ENCODE measurements at regions not wholly inside any gene's neighbourhood (a gene's known extent, or its start where the extent isn't known, plus 50 kb on each side); places are given as distances from the start of the nearest gene placed in this dataset.

DNA sequence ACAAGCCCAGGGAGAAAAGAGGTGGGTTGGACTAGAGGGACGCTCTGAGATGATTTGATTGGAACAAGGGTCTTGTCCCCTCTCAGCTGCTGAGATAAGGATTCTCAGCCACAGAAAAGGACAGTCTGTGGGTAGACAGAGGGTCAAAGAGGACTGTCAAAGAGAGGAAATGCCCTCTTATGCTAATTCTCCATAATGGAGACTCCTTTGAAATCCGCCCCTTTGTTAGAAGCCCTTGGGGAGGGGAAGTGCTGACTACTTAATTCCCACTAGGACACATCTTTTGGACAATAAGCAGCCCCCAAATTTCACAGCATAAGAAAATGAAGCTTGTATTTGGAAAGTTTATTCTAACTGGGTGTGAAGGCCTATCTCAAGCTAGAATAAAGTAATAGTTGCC is 176.6 kb downstream of the KTN1 start:
- no peak for TF ChIP-seq ZNF274 (IDR thresholded peaks at IDR 0.05; ENCODE audit: low read depth, low read length)

DNA sequence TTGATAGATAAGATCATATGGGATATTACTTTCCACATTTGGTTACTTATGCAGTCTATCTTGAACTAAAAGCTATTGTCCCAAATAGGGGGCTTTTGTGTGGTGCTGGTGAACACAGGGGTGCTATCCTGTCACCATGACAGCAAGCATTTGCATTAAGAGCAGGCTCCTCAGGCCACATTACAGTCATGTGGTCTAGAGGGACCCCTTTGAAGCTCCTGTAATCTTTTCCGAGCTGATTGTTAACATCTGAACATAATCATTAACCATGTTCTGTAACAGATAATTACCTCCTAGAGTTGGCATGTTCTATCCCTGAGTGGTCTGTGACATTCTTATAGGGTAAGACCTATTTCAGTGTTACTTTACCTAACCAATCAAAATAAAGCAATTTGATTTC is 178.8 kb downstream of the KTN1 start:
- TF ChIP-seq ZNF274 (IDR thresholded peaks at IDR 0.05; ENCODE audit: low read depth, low read length), result no peak
- H3K4me3 ChIP-seq (ENCODE audit: low read length), result no peak overlapping the region

More for the DNA sequence above, 176.6 kb downstream of the KTN1 start:
- no peak overlapping the region for H3K4me3 ChIP-seq (ENCODE audit: low read length)

DNA sequence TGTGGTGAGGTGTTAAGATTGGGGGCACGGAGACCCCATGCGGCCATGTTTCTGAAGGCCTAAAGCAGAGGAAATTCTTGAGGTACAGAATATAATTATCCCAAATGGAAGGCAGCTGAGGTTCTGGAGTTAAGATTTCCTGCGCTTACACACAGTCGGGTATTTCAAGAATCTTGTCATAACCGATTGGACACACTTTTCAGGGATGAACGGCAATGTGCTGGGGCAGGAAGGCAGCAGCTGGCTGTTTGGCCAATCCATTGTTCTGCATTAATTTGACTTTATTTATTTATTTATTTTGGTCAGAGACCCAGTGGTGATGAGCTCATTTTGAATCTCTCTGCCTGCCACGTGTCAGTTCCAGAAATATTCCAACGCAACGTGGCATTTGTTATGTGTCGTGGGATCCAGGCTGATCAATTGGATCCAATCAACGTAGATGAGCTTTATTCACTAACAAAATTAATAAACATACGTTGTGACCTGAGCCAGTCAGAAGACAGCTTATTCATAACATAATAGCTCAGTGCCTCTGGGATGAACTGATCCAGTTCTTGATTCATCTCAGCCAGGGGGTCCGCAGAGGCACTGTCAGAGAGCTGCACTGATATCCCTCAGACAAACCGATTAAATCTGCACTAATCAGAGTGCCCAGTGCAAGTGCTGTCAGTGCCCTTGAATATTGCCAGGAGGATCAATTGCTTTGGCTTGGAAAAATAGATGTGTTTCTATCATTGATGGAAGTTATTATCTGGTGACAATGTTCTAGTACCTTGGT is 181.0 kb downstream of the KTN1 start:
- H3K4me3 ChIP-seq (ENCODE audit: low read length), result no peak overlapping the region

DNA sequence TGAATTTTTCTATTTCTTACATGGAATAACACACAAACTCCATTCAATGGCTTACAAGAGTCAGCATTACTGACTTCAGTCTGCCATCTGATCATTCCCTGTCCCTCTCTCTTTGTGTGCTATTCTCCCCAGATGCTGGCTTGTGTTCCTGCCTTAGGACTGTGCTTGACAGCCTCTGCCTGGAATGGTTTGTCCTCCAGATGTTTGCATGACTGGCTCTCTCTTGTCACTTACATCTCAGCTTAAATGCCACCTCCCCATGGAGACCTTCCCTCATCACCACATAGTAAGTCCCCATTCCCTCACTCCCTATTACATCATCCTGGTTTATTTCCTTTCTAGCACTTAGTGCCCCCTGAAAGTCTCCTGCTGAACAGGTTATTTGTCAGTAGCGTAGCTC is 181.6 kb downstream of the KTN1 start:
- TF ChIP-seq ZNF274 (IDR thresholded peaks at IDR 0.05; ENCODE audit: low read depth, low read length), result no peak
- H3K4me3 ChIP-seq (ENCODE audit: low read length), result no peak overlapping the region

More for the DNA sequence above, 181.0 kb downstream of the KTN1 start:
- TF ChIP-seq ZNF274 (IDR thresholded peaks at IDR 0.05; ENCODE audit: low read depth, low read length), result no peak

DNA sequence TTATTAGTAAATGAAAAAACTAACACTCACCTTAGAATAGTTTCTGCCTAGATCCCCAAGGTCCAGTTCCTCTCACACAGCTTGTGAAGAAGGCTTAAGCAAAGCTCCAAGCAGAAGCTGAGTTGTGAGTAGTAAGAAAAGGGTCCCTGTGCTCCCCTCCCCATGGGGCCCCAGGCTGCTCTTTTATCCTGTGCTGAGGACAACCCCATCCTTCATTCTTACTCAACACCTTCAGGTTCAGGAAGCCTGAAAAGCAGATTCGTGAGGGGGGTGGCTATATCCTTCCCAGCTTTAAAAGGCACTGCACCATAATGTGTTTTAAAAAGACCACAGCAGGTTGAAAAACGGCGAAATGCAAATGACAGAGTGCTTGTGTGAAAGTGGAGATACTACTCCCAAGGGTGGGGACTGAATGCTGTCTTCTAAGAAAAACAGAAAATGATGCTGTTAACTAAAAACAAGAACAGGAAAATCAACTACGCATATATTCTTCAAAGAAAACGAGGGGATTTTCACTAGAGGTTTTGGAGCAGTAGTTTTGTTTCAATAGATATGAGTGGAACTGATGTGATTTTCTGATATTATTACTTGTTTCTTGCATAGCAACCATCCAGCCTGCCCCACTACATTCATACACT is 182.7 kb downstream of the KTN1 start:
- TF ChIP-seq ZNF274 (IDR thresholded peaks at IDR 0.05; ENCODE audit: low read depth, low read length), result no peak
- no peak overlapping the region; the same call in 1 of the 2 replicates for H3K4me3 ChIP-seq (ENCODE audit: low read length)

DNA sequence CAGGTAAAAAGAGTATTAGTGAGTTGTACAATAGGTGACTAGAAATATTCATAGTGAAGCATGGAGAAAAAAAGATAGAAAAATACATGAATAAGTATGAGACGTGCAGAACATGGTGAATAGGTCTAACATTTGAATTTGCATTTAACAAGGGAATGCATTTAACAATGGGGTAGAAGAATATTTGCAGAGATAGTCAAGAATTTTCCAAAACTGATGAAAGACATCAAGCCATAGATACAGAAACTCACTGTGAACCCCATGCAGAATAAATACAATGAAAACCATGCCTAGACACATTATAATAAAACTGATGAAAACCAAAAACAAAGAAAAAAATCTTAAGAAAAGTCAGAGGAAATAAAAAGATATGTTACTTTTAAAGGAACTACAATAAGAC is 184.8 kb downstream of the KTN1 start:
- no peak for TF ChIP-seq ZNF274 (IDR thresholded peaks at IDR 0.05; ENCODE audit: low read depth, low read length)
- no peak overlapping the region for H3K4me3 ChIP-seq (ENCODE audit: low read length)

DNA sequence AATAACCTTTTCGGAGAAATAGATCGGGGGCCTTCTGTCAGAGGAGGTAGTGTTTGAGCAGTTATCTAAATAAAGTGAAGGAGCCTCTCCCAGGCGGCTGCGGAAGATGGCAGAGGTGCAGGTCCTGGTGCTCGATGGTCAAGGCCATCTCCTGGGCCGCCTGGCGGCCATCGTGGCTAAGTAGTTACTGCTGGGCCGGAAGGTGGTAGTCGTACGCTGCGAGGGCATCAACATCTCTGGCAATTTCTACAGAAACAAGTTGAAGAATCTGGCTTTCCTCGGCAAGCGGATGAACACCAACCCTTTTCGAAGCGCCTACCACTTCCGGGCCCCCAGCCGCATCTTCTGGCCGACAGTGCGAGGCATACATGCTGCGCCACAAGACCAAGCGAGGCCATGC is 186.1 kb downstream of the KTN1 start:
- no peak for TF ChIP-seq ZNF274 (IDR thresholded peaks at IDR 0.05; ENCODE audit: low read depth, low read length)
- no peak overlapping the region for H3K4me3 ChIP-seq (ENCODE audit: low read length)

DNA sequence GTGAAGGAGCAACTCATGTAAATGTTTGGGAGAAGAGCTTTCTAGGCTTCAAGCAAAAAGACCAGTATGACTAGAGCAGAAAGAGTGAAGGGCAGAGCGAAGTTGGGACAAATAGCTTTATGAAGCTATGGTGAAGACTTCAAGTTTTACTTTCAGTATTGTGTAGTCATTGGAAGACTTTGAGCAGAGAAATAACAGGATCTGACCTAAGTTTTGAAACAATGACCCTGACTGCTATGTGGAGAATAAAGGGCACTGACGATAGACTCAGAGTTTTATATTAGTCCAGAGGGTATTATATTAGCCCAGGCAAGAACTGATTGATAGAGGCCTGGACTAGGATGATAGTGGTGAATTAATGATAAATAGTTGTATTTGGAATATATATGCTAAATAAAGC is 187.3 kb downstream of the KTN1 start:
- no peak overlapping the region for H3K4me3 ChIP-seq (ENCODE audit: low read length)
- TF ChIP-seq ZNF274 (IDR thresholded peaks at IDR 0.05; ENCODE audit: low read depth, low read length), result no peak

DNA sequence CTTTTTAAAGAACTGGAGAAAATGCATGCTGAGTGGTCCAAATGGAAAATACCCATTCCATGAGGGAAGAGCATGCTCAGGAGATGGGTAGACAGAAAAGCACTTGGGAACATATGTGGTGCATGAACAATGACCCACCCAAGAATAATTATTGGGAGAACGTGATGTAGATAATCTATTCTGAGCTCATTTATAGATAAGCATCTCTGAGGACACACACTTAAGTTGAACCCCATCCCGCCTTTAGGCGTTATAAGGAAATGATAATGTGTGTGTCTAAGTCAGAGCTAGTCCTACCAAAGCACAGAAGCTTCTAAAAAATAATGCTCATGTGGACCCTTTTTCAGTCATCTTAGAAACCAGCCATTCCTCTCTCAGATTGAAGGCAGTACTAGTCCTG is 189.9 kb downstream of the KTN1 start:
- no peak overlapping the region for H3K4me3 ChIP-seq (ENCODE audit: low read length)
- TF ChIP-seq ZNF274 (IDR thresholded peaks at IDR 0.05; ENCODE audit: low read depth, low read length), result no peak

DNA sequence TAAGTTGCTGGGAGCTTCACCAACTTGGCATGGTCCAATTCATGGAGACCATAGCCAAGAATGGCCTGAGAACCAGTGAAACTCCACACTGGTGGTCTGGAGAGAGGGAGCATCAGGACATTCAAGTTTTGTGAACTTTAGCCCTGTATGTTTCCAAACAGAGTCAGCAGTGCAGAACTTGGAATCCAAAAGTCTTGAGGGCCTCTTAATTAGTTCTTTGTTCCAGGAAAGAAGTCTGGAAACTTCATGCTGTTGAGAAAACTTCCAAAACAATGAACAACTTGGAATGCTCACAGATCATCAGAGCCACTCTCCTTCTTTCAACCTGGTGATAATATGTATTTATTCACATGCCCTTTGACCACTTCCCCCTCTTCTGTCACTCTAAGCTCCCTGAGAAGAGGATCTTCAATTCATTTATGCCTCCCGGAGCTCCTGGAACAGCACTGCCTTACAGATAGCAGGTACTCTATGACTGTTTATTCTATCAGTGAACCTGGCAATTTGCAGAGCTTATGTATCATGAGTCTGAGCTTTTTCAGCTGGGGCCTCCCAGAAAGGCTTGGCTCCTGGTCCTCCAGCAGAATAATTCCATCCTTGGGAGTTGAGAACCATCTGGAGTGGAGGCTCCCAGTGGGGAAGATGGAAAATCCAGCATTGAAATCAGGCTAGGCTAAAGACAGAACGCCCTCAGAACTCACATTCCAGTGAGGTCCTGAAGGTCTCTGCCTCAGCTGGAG is 191.4 kb downstream of the KTN1 start:
- TF ChIP-seq ZNF274 (IDR thresholded peaks at IDR 0.05; ENCODE audit: low read depth, low read length), result no peak

DNA sequence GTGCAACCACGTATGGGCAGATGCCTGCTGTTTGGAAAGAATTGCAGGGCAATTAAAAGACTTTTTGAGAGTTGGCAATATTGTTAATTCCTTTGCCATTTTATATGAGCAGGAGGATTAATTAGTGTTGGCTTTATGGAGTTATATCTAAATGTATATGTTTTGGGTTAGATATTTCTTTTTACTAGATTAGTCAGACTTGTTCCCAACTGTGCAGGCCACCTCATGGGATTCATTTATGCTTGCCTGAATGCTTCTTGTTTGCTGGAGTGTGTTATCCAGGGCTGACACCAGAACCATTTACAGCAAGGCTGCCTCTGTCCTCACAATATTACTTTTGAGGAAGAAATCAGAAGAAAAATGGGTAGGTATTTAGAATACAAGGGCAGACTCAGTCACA is 192.5 kb downstream of the KTN1 start:
- TF ChIP-seq ZNF274 (IDR thresholded peaks at IDR 0.05; ENCODE audit: low read depth, low read length), result no peak

More for the DNA sequence above, 191.4 kb downstream of the KTN1 start:
- H3K4me3 ChIP-seq (ENCODE audit: low read length), result no peak overlapping the region

DNA sequence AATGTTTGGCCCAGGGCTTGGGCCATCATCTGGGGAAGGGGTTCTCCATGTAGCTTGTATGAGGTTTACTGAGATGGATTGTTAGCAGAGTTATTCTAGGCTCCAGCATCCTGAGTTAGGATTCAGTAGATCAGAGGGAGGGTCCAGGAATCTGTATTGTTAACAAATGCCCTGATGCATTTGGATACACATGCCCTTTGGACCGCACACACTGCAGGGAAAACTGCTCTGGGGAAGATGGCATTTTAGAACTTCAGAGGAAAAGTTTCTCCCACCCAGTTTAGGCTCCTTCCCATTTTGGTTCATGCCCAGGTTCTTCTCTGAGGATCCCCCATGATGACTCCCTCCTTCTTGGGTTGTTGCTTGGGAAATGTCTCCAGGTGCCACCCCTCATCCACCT is 193.3 kb downstream of the KTN1 start:
- TF ChIP-seq ZNF274 (IDR thresholded peaks at IDR 0.05; ENCODE audit: low read depth, low read length), result no peak
- no peak overlapping the region for H3K4me3 ChIP-seq (ENCODE audit: low read length)

More for the DNA sequence above, 192.5 kb downstream of the KTN1 start:
- H3K4me3 ChIP-seq (ENCODE audit: low read length), result no peak overlapping the region

DNA sequence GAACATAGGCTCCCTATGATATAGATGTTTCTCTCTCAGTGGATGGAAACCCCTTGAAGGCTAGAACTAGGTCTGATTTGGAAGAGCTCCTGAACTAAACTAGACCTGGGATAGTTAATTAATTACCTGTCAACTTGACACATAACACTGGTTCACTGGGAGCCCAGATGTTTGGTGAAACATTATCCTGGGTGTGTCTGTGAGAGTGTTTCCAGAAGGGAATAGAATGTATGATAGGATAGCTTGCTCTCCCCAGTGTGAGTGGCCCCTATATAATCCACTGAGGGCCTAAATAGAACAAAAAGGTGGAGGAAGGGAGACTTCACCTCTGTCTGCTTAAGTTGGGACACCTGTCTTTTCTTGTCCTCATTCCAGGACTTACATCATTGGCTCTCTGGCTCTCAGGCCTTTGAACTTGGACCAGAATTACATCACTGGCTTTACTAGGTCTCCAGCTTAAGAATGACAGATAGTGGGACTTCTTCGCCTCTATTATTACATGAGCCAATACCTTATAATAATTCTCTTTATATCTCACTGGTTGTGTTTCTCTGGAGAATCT is 194.1 kb downstream of the KTN1 start:
- no peak overlapping the region for H3K4me3 ChIP-seq (ENCODE audit: low read length)
- no peak for TF ChIP-seq ZNF274 (IDR thresholded peaks at IDR 0.05; ENCODE audit: low read depth, low read length)

DNA sequence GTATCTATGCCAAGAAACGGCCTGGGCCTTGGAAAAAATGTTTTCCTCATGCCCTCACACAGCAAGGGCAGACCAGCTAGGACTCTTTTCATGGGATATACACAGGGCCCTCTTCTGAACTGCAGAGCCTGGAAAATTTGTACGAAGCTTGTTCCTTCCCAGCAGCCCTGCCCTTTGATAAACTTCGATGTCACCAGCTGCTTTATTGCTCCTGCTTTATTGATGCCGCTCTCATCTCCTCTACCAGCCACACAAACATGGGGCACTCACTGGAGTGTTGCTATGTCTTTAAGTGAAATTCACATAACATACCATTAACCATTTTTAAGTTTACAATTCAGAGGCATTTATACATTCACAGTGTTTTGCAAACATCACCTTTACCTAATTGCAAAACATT is 197.9 kb downstream of the KTN1 start:
- H3K4me3 ChIP-seq (ENCODE audit: low read length), result no peak overlapping the region
- TF ChIP-seq ZNF274 (IDR thresholded peaks at IDR 0.05; ENCODE audit: low read depth, low read length), result no peak
